ENCODE measurements at regions not wholly inside any gene's neighbourhood (a gene's known extent, or its start where the extent isn't known, plus 50 kb on each side); places are given as distances from the start of the nearest gene placed in this dataset.
"Not testable (repeated sequence)": the region's sequence is repeated elsewhere in the genome, so short reads cannot be mapped to it uniquely, and the experiment has no call there.

DNA sequence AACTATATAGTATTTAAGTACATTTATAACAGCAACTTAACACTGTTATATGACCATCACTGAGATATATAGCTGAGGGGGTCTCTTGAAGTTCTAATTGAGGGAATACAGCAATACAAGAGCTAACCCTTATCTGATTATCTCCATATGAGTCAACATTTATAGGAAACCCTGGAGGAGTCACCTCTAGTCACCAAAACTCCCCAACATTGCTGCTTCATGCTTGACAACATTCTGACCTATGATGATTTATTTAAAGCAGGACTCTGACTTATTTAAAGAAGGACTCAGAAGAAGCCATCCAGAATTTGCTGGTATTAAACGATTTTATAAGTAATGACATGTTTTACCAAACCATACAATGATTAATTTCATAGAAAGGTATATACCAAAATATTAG is 182.6 kb upstream of the NOX3 start:
- DNase-seq, result no peak

DNA sequence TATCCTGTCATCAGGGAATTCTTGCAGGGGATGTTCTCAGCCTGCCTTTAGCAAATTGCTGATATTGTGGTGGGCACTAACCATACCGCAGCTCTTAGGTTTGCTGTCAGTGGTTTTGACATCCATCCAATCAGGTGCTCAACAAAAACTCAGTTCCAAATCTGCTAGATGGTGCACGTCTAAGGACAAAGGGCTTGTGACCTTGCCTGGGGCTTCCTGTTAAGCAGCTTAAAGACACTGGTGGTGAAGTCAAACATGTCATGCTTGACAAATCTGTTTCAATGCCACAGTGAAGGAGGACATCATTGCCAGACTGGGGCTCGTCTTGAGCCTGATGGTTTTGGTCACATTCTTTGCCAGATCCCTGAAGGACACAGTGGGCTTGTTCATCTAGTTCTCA is 179.8 kb upstream of the NOX3 start:
- DNase-seq, result no peak

DNA sequence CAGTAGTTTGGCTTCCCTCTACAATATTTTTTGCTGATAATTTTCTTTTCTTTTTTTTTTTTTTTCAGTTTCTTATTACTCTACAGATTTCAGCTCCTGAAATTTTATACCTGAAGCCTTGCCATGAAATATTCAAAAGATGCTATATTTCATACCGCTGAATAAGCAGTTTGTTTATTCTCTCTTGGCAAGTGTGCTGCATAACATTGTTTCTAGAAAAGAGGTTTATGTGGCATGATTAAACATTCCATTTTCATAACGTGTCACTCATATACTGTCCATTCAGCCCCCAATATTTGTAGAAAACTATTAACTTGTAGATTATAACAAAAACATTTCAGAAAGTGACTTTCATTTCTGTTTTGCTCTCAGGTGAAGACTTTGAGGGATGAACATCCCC is 174.4 kb upstream of the NOX3 start:
- DNase-seq, result no peak

- no peak for DNase-seq
These were observed 174.0 kb upstream of the NOX3 start for GRCh38 chr6:155629652-155630051.

- DNase-seq, result peak in 1 of 4 experiments; percentile 4
These were observed 172.7 kb upstream of the NOX3 start for GRCh38 chr6:155628306-155628705.

DNA sequence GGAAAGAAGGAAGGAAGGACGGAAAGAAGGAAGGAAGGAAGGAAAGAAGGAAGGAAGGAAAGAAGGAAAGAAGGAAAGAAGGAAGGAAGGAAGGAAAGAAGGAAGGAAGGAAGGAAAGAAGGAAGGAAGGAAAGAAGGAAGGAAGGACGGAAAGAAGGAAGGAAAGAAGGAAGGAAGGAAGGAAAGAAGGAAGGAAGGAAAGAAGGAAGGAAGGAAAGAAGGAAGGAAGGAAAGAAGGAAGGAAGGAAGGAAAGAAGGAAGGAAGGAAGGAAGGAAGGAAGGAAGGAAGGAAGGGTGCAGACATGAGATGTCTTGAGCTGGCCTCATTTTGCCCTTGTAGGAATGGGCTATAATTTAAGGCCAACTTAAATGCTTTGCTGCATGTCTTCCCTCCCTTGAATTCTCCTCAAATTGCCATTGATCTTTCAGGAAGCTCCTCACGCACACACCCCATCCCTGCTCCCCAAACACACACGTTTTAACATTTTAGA is 172.1 kb upstream of the NOX3 start:
- not testable (repeated sequence) for DNase-seq

- DNase-seq, result no peak
These were observed 168.0 kb upstream of the NOX3 start for GRCh38 chr6:155623450-155624178.

GRCh38 chr6:155614606-155615005 is 159.0 kb upstream of the NOX3 start:
- DNase-seq, result no peak

- no peak for DNase-seq
These were observed 156.1 kb upstream of the NOX3 start for GRCh38 chr6:155611742-155612141.

- DNase-seq, result no peak
These were observed 149.4 kb upstream of the NOX3 start for GRCh38 chr6:155604991-155605390.

DNA sequence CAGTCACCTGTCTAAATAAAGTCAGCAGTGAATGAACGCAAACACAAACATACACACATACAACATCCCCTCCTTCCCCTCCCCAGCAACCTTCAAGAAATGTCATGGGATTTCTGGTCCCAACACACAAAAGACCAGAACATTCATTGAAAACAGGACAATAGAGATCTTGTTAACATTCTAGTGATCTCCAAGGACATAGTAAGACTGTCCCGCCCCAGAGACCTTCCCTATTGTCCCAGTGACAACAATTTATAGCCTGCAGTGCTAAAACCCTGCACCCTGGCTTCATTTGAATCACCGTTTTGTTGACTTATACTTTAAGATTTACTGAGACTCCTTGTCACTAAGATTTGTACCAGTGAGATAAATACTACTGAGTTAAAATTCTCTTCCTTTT is 143.9 kb upstream of the NOX3 start:
- DNase-seq, result no peak

GRCh38 chr6:155599160-155599559 is 143.5 kb upstream of the NOX3 start:
- DNase-seq, result no peak

- DNase-seq, result peak in 3 of 4 experiments; percentile 0 to 4 (median 1)
These were observed 139.6 kb upstream of the NOX3 start for GRCh38 chr6:155595284-155595683.

- DNase-seq, result no peak
These were observed 136.1 kb upstream of the NOX3 start for GRCh38 chr6:155591741-155592140.

- no peak for DNase-seq
These were observed 133.6 kb upstream of the NOX3 start for GRCh38 chr6:155589190-155589589.

- DNase-seq, result no peak
These were observed 132.2 kb upstream of the NOX3 start for GRCh38 chr6:155587817-155588216.

DNA sequence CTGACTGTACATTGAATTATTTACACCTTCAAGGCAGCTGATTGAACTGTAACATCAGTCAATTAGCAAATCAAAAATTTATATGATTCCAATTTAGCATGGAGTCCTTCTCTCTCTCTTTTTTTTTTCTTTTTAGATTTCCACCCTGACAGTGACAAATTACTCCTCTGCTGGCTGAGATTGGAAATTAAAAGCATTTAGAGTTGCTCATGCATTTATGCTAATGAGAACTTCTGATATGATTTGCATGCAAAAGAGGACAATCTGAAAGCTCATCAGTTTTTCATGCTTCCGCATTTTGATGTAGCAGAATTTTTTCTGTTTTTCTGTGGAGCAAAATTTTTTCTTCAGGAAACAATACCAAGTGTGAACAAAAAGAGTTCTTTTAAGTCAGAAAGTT is 130.5 kb upstream of the NOX3 start:
- DNase-seq, result no peak

- no peak for DNase-seq
These were observed 128.4 kb upstream of the NOX3 start for GRCh38 chr6:155584006-155584405.

DNA sequence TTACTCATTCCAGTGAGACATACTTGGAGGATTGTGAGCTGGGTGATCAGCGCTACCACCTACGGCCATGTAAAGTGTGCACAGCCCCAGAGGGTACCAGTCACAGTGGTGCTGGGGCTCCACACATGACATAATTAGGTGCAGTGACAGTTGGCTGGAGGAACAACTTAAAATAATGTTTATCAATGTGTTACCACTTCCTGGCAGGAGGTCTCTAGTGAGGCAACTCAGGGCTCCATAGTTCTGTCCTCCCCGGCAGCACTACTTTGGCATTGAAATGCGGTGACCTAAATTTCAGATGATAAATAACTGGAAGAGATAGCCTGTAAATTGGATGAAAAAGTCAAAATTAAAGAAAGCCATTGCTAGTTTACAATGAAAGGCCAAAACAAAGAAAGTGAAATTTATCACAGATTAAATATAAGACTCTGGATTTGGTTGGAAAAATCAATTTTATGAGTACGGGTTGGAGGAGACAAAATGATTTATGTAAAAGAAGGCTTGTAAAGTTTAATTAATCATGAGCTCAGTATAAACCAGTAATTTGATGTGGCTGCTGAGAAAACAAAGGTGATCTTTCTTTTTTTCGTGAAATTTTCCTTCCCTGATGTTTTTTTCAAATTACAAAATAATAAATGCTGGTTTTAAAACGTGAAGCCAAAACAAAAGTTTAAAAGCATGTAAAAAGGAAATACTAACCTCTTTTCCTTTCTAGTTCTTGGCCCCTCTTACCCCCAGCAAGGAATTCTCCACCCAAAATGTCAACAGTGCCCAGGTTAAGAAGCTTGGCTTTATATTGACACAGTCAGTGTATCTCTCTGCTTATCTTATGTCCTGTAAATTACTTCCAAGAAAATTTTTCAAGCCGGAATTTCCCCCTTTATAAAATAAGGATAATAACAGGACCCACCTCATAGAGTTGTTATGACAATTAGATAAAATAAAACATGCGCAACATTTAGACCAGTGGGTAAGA is 126.7 kb upstream of the NOX3 start:
- no peak for DNase-seq

DNA sequence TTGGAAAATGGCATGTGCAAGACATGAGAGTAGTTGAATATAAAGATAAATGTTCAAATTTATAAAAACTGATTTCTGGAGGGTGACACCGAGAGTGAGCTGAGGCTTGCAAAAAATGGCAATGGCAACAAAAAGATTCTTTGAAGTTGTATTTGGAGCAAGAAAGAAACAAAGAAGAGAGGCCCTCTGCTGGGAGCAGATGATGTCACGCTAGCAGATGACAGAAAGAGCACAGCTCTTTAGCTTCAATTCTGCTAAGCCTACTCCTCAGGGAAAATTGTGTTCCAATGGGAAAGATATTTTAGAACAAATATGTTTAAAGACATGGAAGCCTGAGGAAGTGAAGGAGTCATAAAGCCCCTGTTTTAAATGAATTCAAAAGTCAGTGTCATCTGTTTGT is 125.3 kb upstream of the NOX3 start:
- no peak for DNase-seq

DNA sequence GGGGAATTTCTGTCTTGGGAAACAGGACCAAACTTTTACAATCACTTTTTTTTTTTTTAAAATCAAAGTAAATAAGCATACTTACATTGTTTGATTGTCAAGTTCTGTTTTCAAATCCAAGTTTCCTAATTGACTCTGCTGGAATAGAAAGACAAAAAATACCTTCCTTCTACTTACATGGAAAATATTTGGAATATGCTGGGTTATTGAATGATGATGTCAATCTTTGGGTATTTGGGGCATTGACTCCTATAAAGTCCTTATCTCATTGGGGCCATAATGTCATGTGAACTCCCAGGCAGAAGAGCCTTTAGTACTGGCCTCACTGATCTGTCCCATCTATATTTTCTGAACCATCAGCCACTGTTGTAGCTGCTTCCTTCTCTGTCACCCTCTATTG is 122.6 kb upstream of the NOX3 start:
- no peak for DNase-seq

GRCh38 chr6:155561966-155562364 is 106.3 kb upstream of the NOX3 start:
- DNase-seq, result no peak

- no peak for DNase-seq
These were observed 105.8 kb upstream of the NOX3 start for GRCh38 chr6:155561257-155561965.

All from suppressor macrophage (primary cell).